ENCODE measurements at regions not wholly inside any gene's neighbourhood (a gene's known extent, or its start where the extent isn't known, plus 50 kb on each side); places are given as distances from the start of the nearest gene placed in this dataset.

DNA sequence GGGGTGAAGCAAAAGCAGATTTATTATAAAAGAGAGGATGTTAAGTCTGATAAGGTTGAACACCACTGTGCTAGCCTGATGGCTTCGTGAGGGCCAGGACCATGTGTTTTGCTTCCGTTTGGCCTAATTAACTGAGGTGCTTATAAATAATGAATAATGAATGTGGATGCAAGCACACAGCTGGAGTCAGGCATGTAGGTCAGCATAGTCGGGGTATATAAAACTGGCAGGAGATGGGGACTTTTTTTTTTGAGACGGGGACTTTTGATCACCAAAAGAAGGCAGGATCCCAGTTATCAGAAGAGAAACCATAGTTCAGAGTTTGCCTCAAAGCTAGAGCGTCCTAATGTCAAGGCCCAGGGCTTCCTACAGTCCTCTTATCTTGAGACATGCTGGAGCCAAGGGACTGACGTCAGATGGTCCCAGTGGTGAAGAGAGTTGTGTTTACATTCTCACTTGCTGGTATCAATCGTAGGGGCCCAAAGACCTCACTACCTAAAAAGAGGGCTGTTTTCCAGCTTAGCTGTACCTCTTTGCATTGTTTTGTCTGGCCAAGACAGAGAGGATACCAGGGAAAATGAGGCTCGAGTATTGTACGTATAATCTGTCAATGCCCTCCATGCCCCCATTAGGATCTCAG, 50.4 kb downstream of the RTL9 start:
- in situ Hi-C loops (cut with MboI; ENCODE audit: low sequenced_read_pairs), result loop anchor here (5.0 to 25.0 kb wide), 2 partner anchors 252 to 497 kb away; no protein-coding TSS in a partner anchor

DNA sequence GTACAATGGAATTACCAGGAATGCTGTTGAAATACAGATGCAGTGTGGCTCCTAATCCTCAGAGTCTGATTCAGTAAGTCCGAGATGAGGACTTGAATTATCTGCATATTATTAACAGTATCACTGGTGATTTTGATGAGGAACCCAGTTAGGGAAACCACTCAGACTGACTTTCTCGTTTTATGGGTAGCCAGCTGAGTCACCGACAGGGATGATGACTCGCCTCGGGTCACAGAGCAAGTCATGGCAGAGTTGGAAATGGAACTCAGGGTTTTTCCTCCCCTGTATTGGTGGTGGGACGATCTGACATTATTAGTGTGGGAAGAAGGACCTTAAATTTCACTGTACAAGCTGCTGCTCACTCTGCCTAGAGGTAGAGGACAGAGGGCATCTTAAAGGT, 51.3 kb downstream of the RTL9 start:
- in situ Hi-C loops (cut with MboI; ENCODE audit: low sequenced_read_pairs), result loop anchor here (5.0 to 25.0 kb wide), 2 partner anchors 253 to 498 kb away; no protein-coding TSS in a partner anchor

- in situ Hi-C loops (cut with MboI; ENCODE audit: low sequenced_read_pairs), result loop anchor here (25.0 kb wide), 1 partner anchor 498 kb away; no protein-coding TSS in a partner anchor
Measured at GRCh38 chrX:110410603-110411002, 52.0 kb downstream of the RTL9 start.

- in situ Hi-C loops (cut with MboI; ENCODE audit: low sequenced_read_pairs), result loop anchor here (25.0 kb wide), 1 partner anchor 501 kb away; no protein-coding TSS in a partner anchor
Measured at GRCh38 chrX:110412971-110413726, 54.5 kb downstream of the RTL9 start.

DNA sequence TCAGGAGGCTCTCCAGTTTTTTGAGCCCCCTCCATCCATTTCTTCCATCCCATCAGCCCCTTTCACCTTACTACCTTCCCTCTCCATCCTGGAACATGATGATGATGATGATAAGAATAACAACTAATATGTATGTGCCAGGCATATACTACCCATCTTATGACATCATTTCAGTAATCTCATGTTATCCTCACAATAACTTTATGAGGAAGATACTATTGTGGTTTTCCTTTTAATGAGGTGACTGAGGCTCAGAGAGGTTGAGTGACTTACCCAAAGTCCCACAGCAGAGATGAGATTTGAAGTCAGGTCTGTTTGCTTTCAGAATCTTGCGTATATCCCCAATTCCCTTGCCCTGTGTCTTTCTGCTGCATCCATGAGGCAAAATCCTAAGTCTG, 55.1 kb downstream of the RTL9 start:
- in situ Hi-C loops (cut with MboI; ENCODE audit: low sequenced_read_pairs), result loop anchor here (25.0 kb wide), 1 partner anchor 501 kb away; no protein-coding TSS in a partner anchor

GRCh38 chrX:110414273-110414672, 55.6 kb downstream of the RTL9 start:
- in situ Hi-C loops (cut with MboI; ENCODE audit: low sequenced_read_pairs), result loop anchor here (25.0 kb wide), 1 partner anchor 502 kb away; no protein-coding TSS in a partner anchor

DNA sequence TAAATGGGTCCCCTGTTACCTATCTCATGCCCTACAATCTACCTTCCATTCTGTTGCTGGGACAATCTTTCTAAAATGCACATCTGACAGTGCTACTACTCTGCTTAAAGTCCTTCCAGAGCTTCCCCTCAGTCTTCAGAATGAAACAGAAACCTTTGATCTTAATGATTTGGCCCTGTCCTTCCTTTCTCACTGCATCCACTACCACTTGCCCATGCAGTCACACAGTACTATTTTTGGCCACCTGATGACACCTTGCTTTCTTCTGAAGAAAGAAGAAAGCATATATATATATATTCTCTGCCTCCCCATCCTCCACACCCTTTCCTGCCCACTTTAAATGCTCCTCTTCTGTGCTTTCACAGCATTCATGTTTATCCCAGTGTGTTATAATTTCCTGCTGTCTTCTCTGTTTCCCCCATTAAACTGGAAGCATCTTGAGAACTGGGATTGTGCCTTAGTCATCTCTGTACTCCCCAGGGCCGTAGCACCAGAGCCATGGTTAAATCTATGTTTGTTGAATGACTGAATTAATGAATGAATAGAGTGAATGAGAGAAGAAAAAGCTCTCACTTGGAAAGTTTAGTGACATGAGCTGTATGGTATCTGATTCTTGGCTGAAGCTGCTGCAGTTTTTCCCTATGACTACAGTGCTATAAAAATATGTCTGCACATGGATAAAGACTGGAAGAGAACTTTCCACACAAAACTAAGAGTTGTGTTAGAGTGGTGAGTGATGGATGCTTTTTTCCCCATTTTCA, 56.2 kb downstream of the RTL9 start:
- in situ Hi-C loops (cut with MboI; ENCODE audit: low sequenced_read_pairs), result loop anchor here (25.0 kb wide), 1 partner anchor 503 kb away; no protein-coding TSS in a partner anchor

GRCh38 chrX:110415440-110416170, 57.0 kb downstream of the RTL9 start:
- in situ Hi-C loops (cut with MboI; ENCODE audit: low sequenced_read_pairs), result loop anchor here (25.0 kb wide), 1 partner anchor 503 kb away; no protein-coding TSS in a partner anchor

GRCh38 chrX:110417128-110417527, 58.5 kb downstream of the RTL9 start:
- in situ Hi-C loops (cut with MboI; ENCODE audit: low sequenced_read_pairs), result loop anchor here (25.0 kb wide), 1 partner anchor 505 kb away; no protein-coding TSS in a partner anchor

- in situ Hi-C loops (cut with MboI; ENCODE audit: low sequenced_read_pairs), result loop anchor here (25.0 kb wide), 1 partner anchor 506 kb away; no protein-coding TSS in a partner anchor
Measured at GRCh38 chrX:110418316-110419235, 59.9 kb downstream of the RTL9 start.

- in situ Hi-C loops (cut with MboI; ENCODE audit: low sequenced_read_pairs), result loop anchor here (25.0 kb wide), 1 partner anchor 507 kb away; no protein-coding TSS in a partner anchor
Measured at GRCh38 chrX:110419512-110419911, 60.9 kb downstream of the RTL9 start.

DNA sequence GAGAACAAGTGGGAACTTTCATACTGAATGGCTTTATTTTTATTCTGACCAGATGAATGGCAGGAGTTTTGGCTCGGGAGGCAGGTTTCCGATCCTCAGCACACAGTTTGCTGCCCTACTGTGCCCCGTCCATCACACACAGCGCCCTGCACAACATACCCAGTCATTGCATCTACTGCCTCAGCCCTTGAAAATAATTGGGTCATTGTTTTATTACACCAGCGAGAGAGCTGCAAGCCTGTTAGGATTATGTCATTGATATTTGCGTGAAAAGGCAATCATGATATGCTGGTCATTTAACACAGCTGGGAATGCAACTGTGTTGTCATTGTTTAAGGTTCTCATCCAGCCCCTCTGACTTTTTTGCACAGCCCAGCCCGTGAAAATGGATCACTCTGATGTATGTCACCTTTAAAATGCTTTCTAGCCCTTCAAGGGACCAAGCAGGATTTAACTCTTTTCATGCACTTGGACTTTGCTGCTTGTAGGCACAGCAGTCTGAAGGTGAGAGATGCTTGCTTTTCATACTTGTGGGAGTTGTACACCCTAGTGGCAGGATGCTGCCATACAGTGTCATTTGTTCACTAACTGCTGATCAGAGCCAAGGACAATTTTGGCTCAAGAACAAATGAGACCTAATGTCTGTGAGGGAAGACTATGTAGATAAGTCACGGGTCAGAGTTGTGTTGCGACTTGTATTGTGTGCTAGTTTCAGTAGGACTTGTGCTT, 62.3 kb downstream of the RTL9 start:
- in situ Hi-C loops (cut with MboI; ENCODE audit: low sequenced_read_pairs), result loop anchor here (25.0 kb wide), 1 partner anchor 509 kb away; no protein-coding TSS in a partner anchor

DNA sequence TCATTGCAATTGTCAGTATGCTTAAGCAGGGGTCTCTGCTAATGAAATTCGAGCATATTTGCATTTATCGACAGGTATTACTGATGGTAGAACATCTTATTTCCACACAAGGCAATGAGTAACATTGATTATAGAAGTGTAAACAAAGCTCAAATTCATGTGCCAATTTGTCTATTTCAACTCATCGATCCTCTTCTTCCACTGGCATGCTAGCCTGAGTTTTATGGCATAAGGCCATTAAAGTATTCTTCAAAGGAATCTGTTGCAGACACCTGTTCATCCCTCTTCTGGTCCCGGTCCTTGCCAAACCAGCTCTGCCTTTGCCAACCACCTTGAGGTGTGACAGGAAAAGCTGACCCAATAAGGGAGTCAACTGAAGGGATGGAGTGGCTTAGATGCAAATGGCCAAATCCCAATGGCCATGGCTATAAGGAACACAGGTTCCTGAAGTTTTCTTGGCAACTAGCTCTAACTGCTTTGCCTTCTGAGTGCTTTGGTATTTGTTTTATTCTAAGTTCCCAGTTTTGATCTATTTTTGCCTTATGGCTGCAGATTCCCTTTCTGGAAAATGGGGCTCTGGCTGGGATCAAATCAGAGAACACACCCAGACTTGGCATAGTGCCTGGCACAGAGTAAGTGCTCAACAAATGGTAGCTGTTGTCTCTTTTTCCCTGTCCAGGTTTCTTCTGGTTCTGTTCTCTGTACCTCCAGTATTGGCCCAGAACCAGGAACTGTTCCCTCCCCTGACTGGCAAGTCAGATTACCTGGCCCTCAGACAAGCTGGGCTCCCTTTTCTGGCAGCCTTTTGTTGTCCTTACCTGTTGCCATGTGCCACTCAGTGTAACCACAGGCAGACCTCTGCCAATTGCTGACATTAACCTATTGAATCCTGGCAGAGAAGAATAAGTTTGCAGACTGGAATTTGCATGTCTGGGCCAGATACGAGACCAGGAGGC, 63.1 kb downstream of the RTL9 start:
- in situ Hi-C loops (cut with MboI; ENCODE audit: low sequenced_read_pairs), result loop anchor here (25.0 kb wide), 1 partner anchor 509 kb away; no protein-coding TSS in a partner anchor

DNA sequence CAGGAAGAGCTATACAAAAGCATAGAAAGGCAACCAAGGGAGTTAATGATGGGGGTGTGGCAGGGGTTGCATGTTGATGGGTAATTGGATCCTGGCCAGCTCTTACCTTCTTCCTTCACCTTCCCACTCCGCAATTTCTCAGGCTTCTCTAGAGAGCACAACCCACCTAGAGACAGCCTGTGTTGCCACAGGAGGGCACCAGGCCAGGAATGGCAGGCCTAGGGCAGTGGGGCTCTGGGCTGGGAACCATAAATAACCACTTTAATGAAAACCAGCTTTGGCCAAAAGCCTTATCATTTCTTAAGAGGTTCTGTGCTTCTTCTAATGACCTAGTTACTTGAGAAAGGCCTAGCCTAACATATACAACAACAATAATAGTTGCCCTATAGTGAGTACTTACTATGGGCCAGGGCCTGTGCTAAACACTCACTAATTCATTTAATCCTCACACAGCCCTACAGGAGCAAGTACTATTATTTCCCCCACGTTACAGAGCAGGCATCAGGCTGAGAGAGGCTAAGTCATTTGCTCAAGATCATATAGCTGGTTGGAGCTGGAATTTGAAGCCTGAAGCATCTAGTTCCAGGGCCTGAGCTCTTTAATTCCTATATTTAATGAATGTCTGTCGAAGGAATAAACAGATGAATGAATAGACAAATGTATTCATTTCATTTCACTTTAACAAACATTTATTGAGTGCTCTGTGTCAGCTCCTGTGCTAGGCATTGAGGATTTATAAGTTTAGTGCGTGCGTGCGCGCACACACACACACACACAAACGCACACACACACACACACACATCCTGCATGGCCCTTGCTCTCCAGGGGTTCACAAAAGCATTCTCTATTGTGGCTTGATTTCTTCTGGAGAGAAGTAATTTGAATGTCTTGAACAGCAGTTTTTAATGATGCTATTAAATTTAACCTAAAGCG, 66.8 kb downstream of the RTL9 start:
- in situ Hi-C loops (cut with MboI; ENCODE audit: low sequenced_read_pairs), result loop anchor here (25.0 kb wide), 1 partner anchor 437 kb away; no protein-coding TSS in a partner anchor

- in situ Hi-C loops (cut with MboI; ENCODE audit: low sequenced_read_pairs), result loop anchor here (25.0 kb wide), 1 partner anchor 436 kb away; no protein-coding TSS in a partner anchor
Measured at GRCh38 chrX:110426155-110426504, 67.5 kb downstream of the RTL9 start.

DNA sequence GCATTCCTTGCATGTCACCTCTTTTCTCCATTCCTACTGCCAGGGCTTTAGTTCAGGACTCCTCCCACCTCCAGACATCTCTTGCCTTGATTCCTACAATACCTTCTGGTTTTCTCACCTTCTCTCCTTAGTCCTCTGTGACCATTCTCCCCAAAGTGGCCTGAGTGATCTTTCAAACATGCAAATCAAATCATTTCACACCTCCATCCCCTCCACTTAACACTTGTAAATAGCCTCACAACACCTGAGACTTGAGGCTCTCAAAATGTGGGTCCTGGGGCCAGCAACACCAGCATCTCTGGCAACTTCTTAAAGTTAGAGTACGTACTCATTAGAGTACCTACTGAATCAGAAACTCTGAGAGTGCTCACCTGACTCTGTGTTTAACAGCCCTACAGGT, 68.4 kb downstream of the RTL9 start:
- in situ Hi-C loops (cut with MboI; ENCODE audit: low sequenced_read_pairs), result loop anchor here (25.0 kb wide), 1 partner anchor 435 kb away; no protein-coding TSS in a partner anchor

All from HL-60/S4 (cell line).